RWPE2 (cell line): ENCODE measurements at regions not wholly inside any gene's neighbourhood (a gene's known extent, or its start where the extent isn't known, plus 50 kb on each side); places are given as distances from the start of the nearest gene placed in this dataset.
A peak's percentile ranks its signal among the peaks of the same experiment; 100 is the strongest.

Experiments
- ATAC-seq: fragments of 200-7000 bp; cut with Tn5 transposase; 3 replicates; pipeline ENCODE4 v1.9.1; 2021; ENCODE audit warnings: low read depth
- DNase-seq: peaks from one replicate; pipeline ENCODE4 v3.0.0-alpha.2; 2020; ENCODE audit warnings: low spot score
- H3K27ac ChIP-seq: fragments of 450-650 bp; 2 replicates; pipeline ENCODE4 v1.5.1; 2017; ENCODE audit warnings: mild to moderate bottlenecking; ENCODE audit not compliant: poor library complexity, severe bottlenecking
- H3K27me3 ChIP-seq: fragments of 250-450 bp; sonication (Bioruptor Pico); 2 replicates; pipeline ENCODE4 v1.5.1; 2021; ENCODE audit warnings: mild to moderate bottlenecking, moderate library complexity; ENCODE audit not compliant: insufficient read depth, poor library complexity, severe bottlenecking
- H3K36me3 ChIP-seq: fragments of 250-450 bp; sonication (Bioruptor Pico); 2 replicates; pipeline ENCODE4 v1.5.1; 2020; ENCODE audit warnings: low read depth, mild to moderate bottlenecking, moderate library complexity
- H3K4me1 ChIP-seq: fragments of 250-450 bp; sonication (Bioruptor Pico); 2 replicates; pipeline ENCODE4 v1.5.1; 2021; ENCODE audit warnings: mild to moderate bottlenecking, moderate library complexity; ENCODE audit not compliant: insufficient read depth, poor library complexity, severe bottlenecking
- H3K4me3 ChIP-seq: fragments of 250-450 bp; sonication (Bioruptor Pico); 2 replicates; pipeline ENCODE4 v1.5.1; 2021; ENCODE audit warnings: mild to moderate bottlenecking, moderate library complexity; ENCODE audit not compliant: severe bottlenecking
- H3K9me3 ChIP-seq: fragments of 250-450 bp; sonication (Bioruptor Pico); 2 replicates; pipeline ENCODE4 v1.5.1; 2021; ENCODE audit warnings: mild to moderate bottlenecking, moderate library complexity; ENCODE audit not compliant: severe bottlenecking
- CTCF ChIP-seq: fragments of 450-650 bp; IDR thresholded peaks from one replicate; pipeline ENCODE4 v1.5.1; 2017; ENCODE audit warnings: mild to moderate bottlenecking, moderate library complexity; ENCODE audit not compliant: poor library complexity, severe bottlenecking

GRCh38 chr3:102177075-102177755, 257.6 kb upstream of the ZPLD1 start:
- Histone ChIP-seq H3K4me3 (no peak overlapping the region), H3K27me3 (no peaks in the 10 kb centered on the region), H3K27ac (no peak overlapping the region), H3K9me3 (no peaks in the 10 kb centered on the region), H3K36me3 (no peaks in the 10 kb centered on the region), H3K4me1 (peaks cover 31% of the 10 kb centered on the region)
- DNase-seq = no peak
- TF ChIP-seq CTCF = no peak
- no peak for ATAC-seq

GRCh38 chr3:102178817-102179216, 256.0 kb upstream of the ZPLD1 start:
- no peak overlapping the region for H3K4me3 ChIP-seq
- ATAC-seq (no peak), DNase-seq (no peak)
- no peak for TF ChIP-seq CTCF
- peaks cover 31% of the 10 kb centered on the region for H3K4me1 ChIP-seq
- no peaks in the 10 kb centered on the region for H3K36me3 ChIP-seq
- H3K27ac ChIP-seq = peak overlapping the region; percentile 54
- no peaks in the 10 kb centered on the region for H3K9me3 ChIP-seq
- no peaks in the 10 kb centered on the region for H3K27me3 ChIP-seq

GRCh38 chr3:102179326-102180177, 255.3 kb upstream of the ZPLD1 start:
- Histone ChIP-seq H3K9me3 (no peaks in the 10 kb centered on the region), H3K4me1 (peaks cover 24% of the 10 kb centered on the region), H3K36me3 (no peaks in the 10 kb centered on the region), H3K4me3 (no peak overlapping the region), H3K27ac (peak overlapping the region; percentile 54), H3K27me3 (no peaks in the 10 kb centered on the region)
- ATAC-seq = peak; percentile 13; the same call in 1 of the 3 replicates
- no peak for TF ChIP-seq CTCF
- no peak for DNase-seq

GRCh38 chr3:102180280-102180931, 254.4 kb upstream of the ZPLD1 start:
- no peak overlapping the region for H3K4me3 ChIP-seq
- no peaks in the 10 kb centered on the region for H3K36me3 ChIP-seq
- H3K27me3 ChIP-seq = no peaks in the 10 kb centered on the region
- H3K9me3 ChIP-seq = no peaks in the 10 kb centered on the region
- H3K4me1 ChIP-seq = peaks cover 16% of the 10 kb centered on the region
- no peak for TF ChIP-seq CTCF
- DNase-seq (no peak), ATAC-seq (peak; percentile 64; the same call in 2 of the 3 replicates)
- H3K27ac ChIP-seq = peak overlapping the region; percentile 54
